Hepatocyte (in vitro differentiated cells): ENCODE measurements at regions not wholly inside any gene's neighbourhood (a gene's known extent, or its start where the extent isn't known, plus 50 kb on each side); places are given as distances from the start of the nearest gene placed in this dataset.

Experiments
- DNase-seq: peaks from one replicate; pipeline ENCODE4 v3.0.0-alpha.2; 2016; ENCODE audit warnings: low spot score
- H2AFZ ChIP-seq: fragments of 200-600 bp; sonication (generic); 2 replicates; pipeline ENCODE4 v1.6.0; 2016; ENCODE audit warnings: antibody characterized with exemption, mild to moderate bottlenecking
- H3K27ac ChIP-seq: fragments of 200-600 bp; sonication (generic); 2 replicates; pipeline ENCODE4 v1.5.1; 2016; ENCODE audit warnings: mild to moderate bottlenecking
- H3K27me3 ChIP-seq: fragments of 200-600 bp; sonication (generic); 2 replicates; pipeline ENCODE4 v1.6.1; 2016
- H3K36me3 ChIP-seq: fragments of 200-600 bp; sonication (generic); replicated peaks from 2 replicates; pipeline ENCODE4 v1.5.1; 2016; ENCODE audit warnings: low read depth; ENCODE audit not compliant: insufficient read depth
- H3K4me1 ChIP-seq: fragments of 200-600 bp; sonication (generic); 2 replicates; pipeline ENCODE4 v1.5.1; 2016; ENCODE audit warnings: mild to moderate bottlenecking, moderate library complexity; ENCODE audit not compliant: insufficient read depth
- H3K4me2 ChIP-seq: fragments of 200-600 bp; sonication (generic); 2 replicates; pipeline ENCODE4 v1.6.0; 2016
- H3K4me3 ChIP-seq: fragments of 200-600 bp; sonication (generic); 2 replicates; pipeline ENCODE4 v1.5.1; 2016; ENCODE audit warnings: mild to moderate bottlenecking
- H3K79me2 ChIP-seq: fragments of 200-600 bp; sonication (generic); 2 replicates; pipeline ENCODE4 v1.6.0; 2017; ENCODE audit warnings: mild to moderate bottlenecking
- H3K9me2 ChIP-seq: fragments of 200-600 bp; sonication (generic); replicated peaks from 2 replicates; pipeline ENCODE4 v1.6.0; 2017; ENCODE audit warnings: mild to moderate bottlenecking; ENCODE audit not compliant: insufficient read depth
- H3K9me3 ChIP-seq: fragments of 200-600 bp; sonication (generic); 2 replicates; pipeline ENCODE4 v1.5.1; 2016; ENCODE audit warnings: low read depth, mild to moderate bottlenecking
- H4K20me1 ChIP-seq: fragments of 200-600 bp; sonication (generic); 2 replicates; pipeline ENCODE4 v1.6.0; 2016; ENCODE audit warnings: mild to moderate bottlenecking; ENCODE audit not compliant: insufficient read depth, poor library complexity, severe bottlenecking
- CTCF ChIP-seq: fragments of 200-600 bp; sonication (generic); IDR thresholded peaks from 2 replicates; pipeline ENCODE4 v1.5.1; 2016; ENCODE audit warnings: antibody characterized with exemption, mild to moderate bottlenecking; ENCODE audit not compliant: poor library complexity
- EZH2 ChIP-seq: fragments of 200-600 bp; sonication (generic); IDR thresholded peaks from 2 replicates; pipeline ENCODE4 v1.6.1; 2016; ENCODE audit warnings: antibody characterized with exemption, mild to moderate bottlenecking, borderline replicate concordance
- EZH2phosphoT487 ChIP-seq: fragments of 200-600 bp; sonication (generic); IDR thresholded peaks from one replicate; pipeline ENCODE4 v1.6.1; 2018; ENCODE audit warnings: antibody characterized with exemption, mild to moderate bottlenecking, low read depth, moderate library complexity; ENCODE audit not compliant: unreplicated experiment, severe bottlenecking
- WGBS: methylation state at CpG from one replicate; pipeline ENCODE4 v1.1.6; 2016; ENCODE audit warnings: low lambda C conversion rate; ENCODE audit errors: missing lambda C conversion rate; 5-methylcytosine and 5-hydroxymethylcytosine counted together

GRCh38 chr18:41681138-41681880 lies 273.7 kb upstream of the PIK3C3 start:
- no peaks in the 10 kb centered on the region for H3K4me1 ChIP-seq
- H3K27ac ChIP-seq, result no peak overlapping the region
- no peaks in the 10 kb centered on the region for H3K9me3 ChIP-seq
- H4K20me1 ChIP-seq, result no peaks in the 10 kb centered on the region
- TF ChIP-seq EZH2phosphoT487 (no peak), EZH2 (no peak), CTCF (no peak)
- H3K9me2 ChIP-seq, result no peaks in the 10 kb centered on the region
- no peak overlapping the region for H2AFZ ChIP-seq
- DNase-seq, result no peak
- H3K36me3 ChIP-seq, result no peaks in the 10 kb centered on the region
- 87% methylated on average over 8 of the region's 8 CpGs for WGBS
- peaks cover 6% of the 10 kb centered on the region for H3K27me3 ChIP-seq
- H3K4me3 ChIP-seq, result no peak overlapping the region
- H3K79me2 ChIP-seq, result no peaks in the 10 kb centered on the region
- no peak overlapping the region for H3K4me2 ChIP-seq

- Histone ChIP-seq H3K4me3 (no peak overlapping the region), H3K9me3 (no peaks in the 10 kb centered on the region), H4K20me1 (no peaks in the 10 kb centered on the region), H3K27me3 (peaks cover 6% of the 10 kb centered on the region), H3K79me2 (no peaks in the 10 kb centered on the region), H3K36me3 (no peaks in the 10 kb centered on the region), H2AFZ (no peak overlapping the region), H3K9me2 (no peaks in the 10 kb centered on the region), H3K4me2 (no peak overlapping the region), H3K27ac (no peak overlapping the region), H3K4me1 (no peaks in the 10 kb centered on the region)
- 45% methylated on average over 7 of the region's 7 CpGs for WGBS
- no peak for DNase-seq
- TF ChIP-seq EZH2, result no peak
- no peak for TF ChIP-seq EZH2phosphoT487
- TF ChIP-seq CTCF, result no peak
These were observed 280.5 kb upstream of the PIK3C3 start for GRCh38 chr18:41674506-41674905.

- Histone ChIP-seq H4K20me1 (no peaks in the 10 kb centered on the region), H2AFZ (no peak overlapping the region), H3K9me3 (no peaks in the 10 kb centered on the region), H3K4me1 (no peaks in the 10 kb centered on the region), H3K79me2 (no peaks in the 10 kb centered on the region), H3K4me3 (no peak overlapping the region), H3K4me2 (no peak overlapping the region), H3K27me3 (no peaks in the 10 kb centered on the region), H3K36me3 (no peaks in the 10 kb centered on the region), H3K27ac (no peak overlapping the region), H3K9me2 (no peaks in the 10 kb centered on the region)
- TF ChIP-seq EZH2 (no peak), EZH2phosphoT487 (no peak), CTCF (no peak)
- no peak for DNase-seq
These were observed 288.8 kb upstream of the PIK3C3 start for GRCh38 chr18:41666231-41666630.
